HuH-7 (cell line): ENCODE measurements at regions not wholly inside any gene's neighbourhood (a gene's known extent, or its start where the extent isn't known, plus 50 kb on each side); places are given as distances from the start of the nearest gene placed in this dataset.
"Not testable (repeated sequence)": the region's sequence is repeated elsewhere in the genome, so short reads cannot be mapped to it uniquely, and the experiment has no call there.

ENCODE experiments used
- DNase-seq: peaks from one replicate; pipeline ENCODE4 v3.0.0; 2011; ENCODE audit warnings: low spot score

GRCh38 chr4:15294202-15294601 lies 133.6 kb upstream of the C1QTNF7 start:
- no peak for DNase-seq

GRCh38 chr4:15294832-15295231 lies 133.0 kb upstream of the C1QTNF7 start:
- DNase-seq = no peak

DNA sequence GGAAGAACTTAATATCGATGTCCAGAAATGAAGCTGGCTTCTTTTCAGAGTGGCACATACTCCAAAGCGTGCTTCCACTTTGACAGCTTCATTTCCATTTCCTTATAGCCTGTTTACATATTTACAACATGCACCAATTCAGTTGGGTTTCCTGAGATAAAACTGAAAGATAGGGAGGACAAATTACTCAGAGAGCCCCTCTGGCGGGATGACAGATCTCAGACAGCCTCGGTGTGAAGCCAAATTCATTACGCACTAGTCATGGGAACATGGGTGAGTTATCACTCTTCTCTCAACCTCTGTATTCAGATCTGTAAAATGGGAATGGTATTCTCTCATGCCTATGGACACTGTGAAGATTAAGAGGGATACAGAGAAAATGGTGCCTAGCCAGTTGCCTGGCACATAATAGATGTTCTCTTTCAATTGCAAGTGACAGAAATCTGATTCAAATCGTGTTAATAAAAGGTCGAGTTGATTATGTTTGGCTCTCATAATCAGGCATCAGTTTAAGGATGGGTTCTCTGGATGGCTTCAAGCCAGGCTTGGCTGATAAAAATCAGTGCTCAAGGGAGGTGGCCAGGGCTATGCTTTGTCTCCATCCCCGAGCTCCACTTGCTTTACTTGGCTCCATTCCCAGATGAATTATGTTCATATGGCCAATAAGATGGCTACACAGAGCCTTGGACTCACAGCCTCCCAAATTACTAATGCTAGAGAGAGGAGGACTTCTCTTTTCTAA lies 132.2 kb upstream of the C1QTNF7 start:
- no peak for DNase-seq

GRCh38 chr4:15297344-15297743 lies 130.5 kb upstream of the C1QTNF7 start:
- no peak for DNase-seq

DNA sequence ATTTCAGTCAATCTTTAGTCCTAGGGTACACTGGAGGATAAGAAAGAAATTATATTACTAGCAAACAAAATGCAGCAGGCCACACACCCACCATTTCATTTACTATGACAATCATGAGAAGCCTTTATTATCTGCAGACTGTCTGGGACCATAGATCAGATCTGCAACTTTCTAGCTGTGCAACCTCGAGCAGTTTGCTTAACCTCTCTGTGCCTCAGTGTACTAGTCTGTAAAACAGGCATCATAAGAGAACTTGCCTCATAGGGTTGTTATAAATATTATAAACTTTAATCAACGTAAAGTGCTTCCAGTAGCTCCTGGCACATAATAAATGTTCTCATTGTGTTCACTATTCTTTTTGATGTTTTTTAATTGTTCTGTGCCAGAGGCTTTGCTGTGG lies 128.2 kb upstream of the C1QTNF7 start:
- DNase-seq = no peak

GRCh38 chr4:15303052-15303641 lies 124.7 kb upstream of the C1QTNF7 start:
- no peak for DNase-seq

- DNase-seq = no peak
Measured at GRCh38 chr4:15314974-15315373, 112.9 kb upstream of the C1QTNF7 start.

DNA sequence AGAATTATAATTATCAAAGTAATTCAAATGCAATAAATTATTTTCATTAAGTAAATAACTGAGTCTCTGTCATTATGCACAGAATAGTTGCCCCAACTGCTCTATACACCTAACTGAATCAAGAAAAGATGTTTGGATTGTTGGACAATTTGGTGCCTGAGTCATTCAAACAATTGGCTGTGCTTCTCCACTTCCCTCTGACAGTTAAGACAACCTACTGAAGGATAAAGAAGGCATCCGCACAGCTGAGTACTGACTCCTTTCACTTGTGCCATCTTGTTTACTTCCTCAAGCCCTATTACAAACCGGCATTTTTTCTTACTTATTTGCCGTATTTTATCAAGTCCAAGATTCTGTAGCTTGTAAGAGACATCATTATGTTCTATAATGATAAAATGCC lies 110.6 kb upstream of the C1QTNF7 start:
- no peak for DNase-seq

DNA sequence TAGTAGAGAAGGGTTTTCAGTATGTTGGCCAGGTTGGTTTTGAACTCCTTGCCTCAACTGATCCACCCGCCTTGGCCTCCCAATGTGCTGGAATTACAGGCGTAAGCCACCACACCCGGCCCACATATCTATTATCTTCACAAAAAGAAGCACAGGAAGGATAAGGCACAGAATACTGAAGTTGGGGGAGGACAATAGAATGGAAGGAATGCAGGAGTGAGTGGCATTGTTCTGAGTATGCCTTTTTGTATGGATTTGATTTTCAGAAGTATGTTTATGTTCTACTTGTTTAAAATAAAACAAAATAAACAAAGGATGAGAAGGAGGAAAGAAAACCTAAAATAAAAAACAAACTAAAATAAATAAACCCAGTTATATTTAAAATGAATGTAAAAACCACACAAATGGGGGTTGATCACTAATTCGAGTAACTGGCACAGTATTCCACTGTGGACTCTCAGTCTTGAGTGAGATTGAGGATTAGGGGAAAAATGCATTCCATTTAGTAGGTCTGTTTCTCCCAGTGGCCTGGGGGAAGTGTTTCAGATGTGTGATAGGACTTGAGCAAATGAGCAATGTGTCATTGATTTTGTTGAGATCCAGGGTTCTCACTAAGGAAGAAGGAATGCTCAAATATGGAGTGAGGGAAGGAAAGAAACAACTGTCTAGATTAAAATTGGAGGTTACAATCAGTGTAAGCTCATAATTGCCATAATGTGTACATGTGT lies 109.0 kb upstream of the C1QTNF7 start:
- no peak for DNase-seq

DNA sequence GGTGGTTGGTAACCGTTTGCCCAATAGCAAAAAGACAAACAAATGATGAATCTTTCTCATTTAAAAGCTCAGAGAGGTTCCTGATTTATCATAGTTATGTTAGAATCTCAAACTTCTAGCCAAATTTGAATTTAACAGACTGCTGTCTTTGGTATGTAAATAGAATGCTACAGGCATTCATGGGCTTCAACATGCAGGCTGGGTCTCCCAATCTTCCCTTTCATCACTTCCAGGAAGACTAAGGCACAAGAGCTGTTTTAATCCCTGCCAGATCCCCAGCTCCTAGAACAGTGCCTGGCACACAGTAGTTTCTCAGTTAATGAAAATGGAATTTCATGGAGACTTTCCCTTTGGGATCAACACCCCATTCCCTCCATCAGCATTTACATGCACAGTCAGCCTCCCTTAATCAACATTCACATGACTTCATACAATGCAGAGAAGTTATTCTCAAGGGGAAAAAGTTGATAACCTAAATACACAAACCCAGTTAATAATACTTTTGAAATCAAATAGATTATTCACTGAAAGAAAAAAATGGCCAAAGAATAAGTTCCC lies 107.6 kb upstream of the C1QTNF7 start:
- no peak for DNase-seq

DNA sequence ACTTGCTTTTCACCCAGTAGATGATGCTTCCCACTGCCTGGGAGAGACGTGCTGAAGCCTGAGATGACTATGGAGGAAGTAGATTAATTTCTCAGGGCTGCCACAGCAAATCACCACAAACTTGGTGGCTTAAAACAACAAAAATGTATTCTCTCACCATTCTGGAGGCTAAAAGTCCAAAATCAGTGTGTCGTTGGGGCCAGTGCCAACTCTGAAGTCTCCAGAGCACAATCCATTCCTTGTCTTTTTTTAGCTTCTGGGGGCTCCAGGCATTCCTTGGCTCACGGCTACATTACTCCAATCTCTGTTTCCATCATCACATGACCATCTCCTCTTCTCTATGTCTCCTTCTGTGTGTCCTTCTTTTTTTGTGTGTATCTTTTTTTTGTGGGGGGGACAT lies 105.8 kb upstream of the C1QTNF7 start:
- no peak for DNase-seq

GRCh38 chr4:15325987-15326386 lies 101.8 kb upstream of the C1QTNF7 start:
- DNase-seq = no peak

GRCh38 chr4:15327311-15328298 lies 100.2 kb upstream of the C1QTNF7 start:
- DNase-seq = no peak

DNA sequence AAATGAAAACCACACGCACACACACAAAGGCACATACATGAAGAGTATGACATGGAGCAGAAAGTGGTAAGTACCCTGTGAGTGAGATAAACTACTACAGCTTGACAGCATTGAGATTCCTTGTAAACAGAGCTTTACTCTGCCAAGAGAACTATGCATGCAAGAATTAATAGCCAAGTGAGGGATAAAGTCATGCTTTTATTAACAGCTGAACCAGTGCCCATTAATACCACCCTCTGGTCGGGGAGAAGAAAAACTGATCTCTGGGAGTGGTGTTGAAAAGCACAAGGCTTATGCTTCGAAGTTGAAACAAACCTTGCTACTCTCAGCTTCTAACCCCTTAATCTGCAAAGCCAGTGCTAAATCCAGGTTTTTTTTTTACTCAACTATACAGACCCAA lies 95.9 kb upstream of the C1QTNF7 start:
- DNase-seq = no peak

GRCh38 chr4:15332377-15332776 lies 95.5 kb upstream of the C1QTNF7 start:
- no peak for DNase-seq

DNA sequence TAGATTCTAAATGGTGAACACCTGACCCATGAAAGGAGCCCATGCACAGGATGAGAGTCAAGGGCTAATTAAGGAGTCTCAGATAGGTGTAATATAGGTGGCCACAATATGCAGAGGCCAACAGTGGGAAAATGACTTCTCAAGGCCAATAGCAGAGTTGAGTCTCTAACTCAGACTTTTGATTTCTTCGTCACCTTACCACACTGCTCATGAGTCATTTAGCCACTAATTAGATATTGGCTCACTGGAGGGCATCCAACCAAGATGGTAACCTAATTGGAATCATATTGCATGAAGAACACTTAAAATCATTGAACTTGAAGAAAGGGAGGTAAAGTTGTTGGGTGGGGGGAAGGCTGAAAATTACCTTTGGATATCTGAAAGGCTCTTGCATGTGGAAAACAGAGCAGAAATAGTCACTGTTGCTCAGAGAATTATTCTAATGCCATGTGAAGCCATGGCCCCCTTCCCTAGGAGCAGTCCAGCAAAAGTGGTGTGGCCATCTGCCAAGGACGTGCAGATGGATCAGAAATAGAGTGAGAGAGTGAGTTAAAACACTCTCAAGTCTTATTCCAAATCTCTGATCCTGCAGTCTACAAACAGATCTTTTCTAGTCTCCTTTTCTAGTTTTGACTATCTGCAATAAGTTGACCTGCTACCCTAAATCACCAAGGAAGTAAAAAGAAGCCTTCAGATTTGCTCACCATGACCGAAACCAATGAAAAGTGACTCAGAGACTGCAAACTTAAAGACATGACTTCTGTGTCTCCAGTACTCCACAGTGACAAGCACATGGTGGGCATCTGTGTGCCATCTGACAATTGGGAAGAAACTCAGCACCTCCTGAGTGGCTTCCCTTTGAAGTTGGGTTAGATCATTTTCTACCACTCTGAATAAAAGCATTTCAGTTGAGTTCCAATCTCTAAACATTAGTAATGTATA lies 93.9 kb upstream of the C1QTNF7 start:
- DNase-seq = no peak

DNA sequence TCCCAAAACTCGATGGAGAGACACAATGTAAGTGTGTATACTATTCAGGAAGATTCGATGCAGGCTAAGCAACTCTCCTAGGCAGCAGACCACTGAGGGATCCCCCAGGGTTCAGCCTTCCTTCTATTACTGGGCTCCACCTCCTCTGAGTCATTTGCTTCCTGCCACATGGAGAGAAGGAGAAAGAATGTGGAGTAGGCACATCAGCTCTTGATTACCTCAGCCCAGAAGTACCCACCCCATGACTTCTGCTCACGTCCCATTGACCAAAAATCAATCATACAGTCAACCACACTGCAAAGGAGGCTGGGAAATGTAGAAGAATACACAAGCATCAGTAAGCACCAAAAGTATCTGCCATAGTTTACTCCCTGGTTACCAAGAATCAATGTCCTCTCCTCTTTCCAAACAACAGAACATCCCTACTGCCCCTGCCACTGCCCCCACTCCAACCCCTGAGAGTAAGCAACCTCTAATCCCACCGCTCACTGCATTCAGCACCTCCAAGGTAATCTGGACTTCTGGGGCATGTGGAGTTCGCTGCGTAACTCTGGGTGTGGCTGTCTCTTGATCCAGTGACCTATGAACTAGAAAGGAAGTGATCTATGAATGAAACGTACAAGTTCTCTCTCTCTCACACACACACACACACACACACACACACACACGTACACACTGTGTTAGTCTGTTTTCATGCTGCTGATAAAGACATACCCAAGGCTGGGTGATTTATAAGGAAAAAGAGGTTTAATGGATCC lies 91.2 kb upstream of the C1QTNF7 start:
- DNase-seq = no peak

DNA sequence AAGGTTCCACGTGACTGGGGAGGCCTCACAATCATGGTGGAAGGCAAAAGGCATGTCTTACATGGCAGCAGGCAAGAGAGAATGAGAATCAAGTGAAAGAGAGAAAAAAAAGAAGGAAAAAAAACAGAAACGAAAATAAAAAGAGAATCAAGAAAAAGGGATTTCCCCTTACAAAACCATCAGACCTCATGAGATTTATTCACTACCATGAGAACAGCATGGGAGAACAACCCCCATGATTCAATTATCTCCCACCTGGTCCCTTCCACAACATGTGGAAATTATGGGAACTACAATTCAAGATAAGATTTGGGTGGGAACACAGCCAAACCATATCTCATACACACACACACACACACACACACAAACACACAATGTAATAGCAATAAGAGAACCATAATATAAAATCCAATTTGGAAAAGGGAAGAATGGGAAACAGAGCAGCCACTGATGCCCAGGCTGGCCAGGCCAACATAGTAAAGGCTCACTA lies 90.6 kb upstream of the C1QTNF7 start:
- DNase-seq = not testable (repeated sequence)

DNA sequence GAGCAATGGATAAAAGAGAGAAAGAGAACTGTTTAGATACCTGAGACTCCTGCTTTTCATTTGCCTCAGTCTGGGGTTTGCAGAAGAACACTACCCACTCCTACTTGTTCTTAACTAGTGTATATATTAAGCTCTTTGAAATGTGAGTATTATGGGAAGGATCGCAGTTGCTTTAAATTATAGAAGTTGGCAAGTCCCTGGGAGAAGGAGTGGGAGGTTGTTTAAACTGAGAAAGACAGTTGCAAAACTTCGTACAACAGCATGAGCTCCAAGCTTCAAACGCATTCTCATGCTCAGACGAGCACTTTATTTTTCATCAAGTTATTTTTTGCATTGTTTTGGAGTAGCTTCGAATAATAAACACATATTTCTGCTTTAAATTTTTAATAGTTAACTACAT lies 88.1 kb upstream of the C1QTNF7 start:
- no peak for DNase-seq

DNA sequence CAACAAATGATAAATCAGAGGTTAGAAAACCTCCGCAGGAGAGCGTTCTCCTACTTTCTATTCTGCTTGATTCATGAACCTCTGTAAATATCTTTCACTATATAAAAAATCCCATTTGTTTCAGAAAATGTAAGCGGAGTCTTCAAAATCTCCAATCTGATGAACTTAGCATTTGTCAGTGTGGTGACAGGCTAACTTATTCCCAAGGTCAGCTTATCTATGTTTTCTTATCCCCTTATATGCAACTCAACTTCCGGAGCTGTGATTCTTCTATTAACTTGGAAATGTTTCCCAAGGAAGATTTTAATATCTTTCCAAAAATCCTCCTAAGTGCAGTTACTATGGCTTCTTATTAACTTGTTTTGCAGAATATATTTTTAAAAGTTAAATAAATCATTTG lies 87.5 kb upstream of the C1QTNF7 start:
- no peak for DNase-seq
